ENCODE measurements at regions not wholly inside any gene's neighbourhood (a gene's known extent, or its start where the extent isn't known, plus 50 kb on each side); places are given as distances from the start of the nearest gene placed in this dataset.

- Mint-ChIP-seq H3K36me3 (no peaks in the 10 kb centered on the region), H3K27me3 (ENCODE audit: low read depth in 3 of 3) (peaks cover 0 to 2% (median 0%) of the 10 kb centered on the region in 3 donors), H3K4me1 (no peaks in the 10 kb centered on the region), H3K4me3 (no peak overlapping the region), H3K9me3 (peaks cover 1 to 20% (median 6%) of the 10 kb centered on the region in 7 donors), H3K27ac (no peak overlapping the region)
- Histone ChIP-seq H3K27me3 (ENCODE audit: control insufficient read depth in 2 of 2, insufficient read depth in 2 of 2, low read length in 2 of 2) (no peaks in the 10 kb centered on the region), H3K9ac (ENCODE audit: insufficient read depth, low read length, poor library complexity, severe bottlenecking) (no peak overlapping the region), H3K79me2 (ENCODE audit: insufficient read depth, low read length) (no peaks in the 10 kb centered on the region), H3K4me1 (ENCODE audit: control insufficient read depth in 1 of 2, insufficient read depth in 2 of 2, low read length in 2 of 2) (no peaks in the 10 kb centered on the region), H4K20me1 (ENCODE audit: insufficient read depth, low read length) (no peaks in the 10 kb centered on the region), H3K27ac (ENCODE audit: low read depth in 1 of 2, low read length in 2 of 2) (no peak overlapping the region), H3K4me3 (replicated peaks in 1 of 3; ENCODE audit: low read depth in 2 of 3, low read length in 3 of 3) (no peak overlapping the region), H3K4me2 (replicated peaks; ENCODE audit: extremely low read depth, low read length, poor library complexity, severe bottlenecking) (no peak overlapping the region), H3K36me3 (replicated peaks in 1 of 2; ENCODE audit: control insufficient read depth in 1 of 2, insufficient read depth in 2 of 2, low read length in 2 of 2) (no peaks in the 10 kb centered on the region), H3K9me3 (replicated peaks in 1 of 2; ENCODE audit: control insufficient read depth in 1 of 2, insufficient read depth in 1 of 2, low read length in 2 of 2) (peaks cover 0 to 30% of the 10 kb centered on the region in 2 donors), H2AFZ (ENCODE audit: insufficient read depth, low read depth, low read length, poor library complexity, severe bottlenecking) (no peak overlapping the region)
- no peak for TF ChIP-seq CTCF (IDR thresholded peaks at IDR 0.05)
- DNase-seq = no peak
- WGBS (ENCODE audit: insufficient coverage) = 80% methylated on average over 5 of the region's 5 CpGs
- intact Hi-C loops (cut with micrococcal nuclease) = no loop called here
Measured at GRCh38 chr5:2993771-2994170, 242.3 kb upstream of the IRX2 start.

- H3K4me3 ChIP-seq (replicated peaks in 1 of 3; ENCODE audit: low read depth in 2 of 3, low read length in 3 of 3) = no peak overlapping the region
- no peak overlapping the region for H2AFZ ChIP-seq (ENCODE audit: insufficient read depth, low read depth, low read length, poor library complexity, severe bottlenecking)
- Mint-ChIP-seq H3K27me3 (ENCODE audit: low read depth in 3 of 3) (peaks cover 0 to under 1% (median 0%) of the 10 kb centered on the region in 3 donors), H3K36me3 (no peaks in the 10 kb centered on the region), H3K27ac (no peak overlapping the region), H3K4me1 (no peaks in the 10 kb centered on the region), H3K4me3 (no peak overlapping the region), H3K9me3 (peaks cover 1 to 18% (median 5%) of the 10 kb centered on the region in 7 donors)
- H3K27ac ChIP-seq (ENCODE audit: low read depth in 1 of 2, low read length in 2 of 2) = no peak overlapping the region
- H3K36me3 ChIP-seq (replicated peaks in 1 of 2; ENCODE audit: control insufficient read depth in 1 of 2, insufficient read depth in 2 of 2, low read length in 2 of 2) = no peaks in the 10 kb centered on the region
- H3K27me3 ChIP-seq (ENCODE audit: control insufficient read depth in 2 of 2, insufficient read depth in 2 of 2, low read length in 2 of 2) = no peaks in the 10 kb centered on the region
- H3K4me2 ChIP-seq (replicated peaks; ENCODE audit: extremely low read depth, low read length, poor library complexity, severe bottlenecking) = no peak overlapping the region
- H3K9ac ChIP-seq (ENCODE audit: insufficient read depth, low read length, poor library complexity, severe bottlenecking) = no peak overlapping the region
- no peaks in the 10 kb centered on the region for H3K79me2 ChIP-seq (ENCODE audit: insufficient read depth, low read length)
- no peak for TF ChIP-seq CTCF (IDR thresholded peaks at IDR 0.05)
- DNase-seq = no peak
- H3K9me3 ChIP-seq (replicated peaks in 1 of 2; ENCODE audit: control insufficient read depth in 1 of 2, insufficient read depth in 1 of 2, low read length in 2 of 2) = peaks cover 0 to 25% of the 10 kb centered on the region in 2 donors
- no peaks in the 10 kb centered on the region for H4K20me1 ChIP-seq (ENCODE audit: insufficient read depth, low read length)
- no peaks in the 10 kb centered on the region for H3K4me1 ChIP-seq (ENCODE audit: control insufficient read depth in 1 of 2, insufficient read depth in 2 of 2, low read length in 2 of 2)
- intact Hi-C loops (cut with micrococcal nuclease) = no loop called here
- 74% methylated on average over 9 of the region's 10 CpGs for WGBS (ENCODE audit: insufficient coverage)
Measured at GRCh38 chr5:2993301-2993700, 241.8 kb upstream of the IRX2 start.
